NCI-H748 (cell line): ENCODE measurements at regions not wholly inside any gene's neighbourhood (a gene's known extent, or its start where the extent isn't known, plus 50 kb on each side); places are given as distances from the start of the nearest gene placed in this dataset.

Experiments
- DNase-seq: peaks from one replicate; lab custom pipeline; 2025; ENCODE audit not compliant: unreplicated experiment; lab: John Stamatoyannopoulos, UW

DNA sequence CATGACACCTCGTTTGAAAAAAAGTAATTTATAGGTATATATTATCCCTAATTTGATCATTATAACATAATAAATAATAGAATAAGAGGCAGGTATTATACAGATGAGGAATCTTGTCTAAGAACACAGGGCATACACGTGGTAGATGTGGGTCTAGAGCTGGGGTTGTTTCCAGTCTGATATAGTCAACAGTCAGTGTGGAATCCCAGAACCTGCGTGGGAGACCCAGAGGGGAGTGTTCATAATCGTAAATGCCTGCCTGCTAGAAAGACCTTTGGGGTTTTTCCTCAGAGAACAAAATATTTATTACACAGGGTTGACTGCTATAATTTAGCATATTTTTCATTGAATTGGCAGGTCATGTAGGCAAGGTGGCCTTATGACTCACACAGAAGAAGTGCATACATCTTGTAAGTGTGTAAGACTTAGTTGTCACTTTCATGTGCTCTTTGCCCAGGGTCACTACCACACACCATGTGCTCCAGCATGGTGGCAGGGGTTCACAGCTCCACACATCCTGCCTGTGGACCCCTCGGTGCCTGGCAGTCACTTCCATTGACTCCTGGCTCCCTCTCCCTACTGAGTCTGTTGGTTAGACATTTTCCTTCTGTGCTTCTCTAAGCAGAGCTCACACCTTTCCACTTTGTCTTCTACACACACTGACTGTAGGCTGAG is 94.9 kb upstream of the IKZF1 start:
- no peak for DNase-seq

DNA sequence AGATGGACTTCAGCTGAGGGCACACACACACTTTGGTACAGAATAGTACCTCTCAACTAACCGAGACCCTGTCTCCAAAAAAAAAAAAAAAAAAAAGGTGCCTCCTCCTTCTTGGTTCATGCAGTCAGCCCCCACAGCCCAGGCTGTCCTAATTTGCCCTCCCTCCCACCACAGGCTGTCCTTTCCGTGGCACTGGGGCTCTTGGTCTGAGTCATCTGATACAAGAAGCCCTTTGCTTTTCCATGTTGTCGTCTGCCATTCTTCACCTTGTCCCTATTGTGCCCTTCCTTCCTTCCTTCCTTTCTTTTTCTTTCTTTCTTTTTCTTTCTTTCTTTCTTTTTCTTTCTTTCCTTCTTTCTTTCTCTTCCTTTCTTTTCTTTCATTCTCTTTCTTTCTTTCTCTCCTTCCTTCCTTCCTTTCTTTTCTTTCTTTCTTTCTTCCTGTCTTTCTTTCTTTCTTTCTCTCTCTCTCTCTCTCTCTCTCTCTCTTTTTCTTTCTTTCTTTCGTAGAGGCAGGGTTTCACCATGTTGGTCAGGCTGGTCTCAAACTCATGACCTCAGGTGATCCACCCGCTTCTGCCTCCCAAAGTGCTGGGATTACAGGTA is 96.0 kb upstream of the IKZF1 start:
- DNase-seq, result no peak

DNA sequence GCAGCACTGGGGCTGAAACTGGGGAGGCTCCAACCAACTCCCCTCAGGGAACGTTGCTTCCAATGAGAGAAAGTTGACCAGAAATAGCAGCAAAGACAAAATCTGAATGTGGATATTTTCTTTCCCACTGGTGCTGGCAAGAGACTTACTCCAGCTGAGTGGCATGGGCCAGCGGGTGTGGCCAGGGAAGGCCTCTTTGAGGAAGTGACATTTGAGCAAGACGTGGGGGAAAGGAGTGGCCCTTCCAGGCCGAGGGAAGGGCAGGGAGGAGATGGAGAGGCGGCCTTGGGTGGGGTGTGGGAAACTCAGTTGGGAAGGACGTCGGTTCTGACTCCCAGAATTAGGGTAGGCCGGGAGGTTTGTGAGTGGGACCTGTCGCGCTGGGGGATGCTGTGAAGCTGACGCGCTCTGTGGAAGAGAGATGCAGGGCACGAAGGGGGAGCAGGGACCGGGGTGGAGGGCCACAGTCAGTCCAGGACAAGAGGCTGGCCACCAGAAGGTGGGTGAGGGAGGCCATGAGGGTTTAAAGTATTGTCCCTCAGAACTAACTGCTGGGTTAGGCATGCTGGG is 96.7 kb upstream of the IKZF1 start:
- DNase-seq, result no peak

DNA sequence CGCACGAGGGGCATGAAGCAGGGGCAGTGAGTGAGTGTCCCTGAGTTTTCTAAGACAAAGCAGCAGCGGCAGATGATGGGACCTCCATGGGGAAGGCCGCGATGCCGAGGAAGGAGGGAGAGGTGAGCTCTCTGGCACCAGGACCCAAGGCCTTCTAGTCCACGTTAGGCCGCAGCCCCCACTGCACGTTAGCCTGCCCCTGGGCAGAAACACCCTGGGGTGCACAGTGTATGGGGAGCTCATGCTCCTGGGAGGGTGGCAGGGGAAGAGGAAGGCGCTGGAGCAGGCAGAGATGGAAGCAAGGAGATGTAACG is 97.3 kb upstream of the IKZF1 start:
- DNase-seq, result no peak

DNA sequence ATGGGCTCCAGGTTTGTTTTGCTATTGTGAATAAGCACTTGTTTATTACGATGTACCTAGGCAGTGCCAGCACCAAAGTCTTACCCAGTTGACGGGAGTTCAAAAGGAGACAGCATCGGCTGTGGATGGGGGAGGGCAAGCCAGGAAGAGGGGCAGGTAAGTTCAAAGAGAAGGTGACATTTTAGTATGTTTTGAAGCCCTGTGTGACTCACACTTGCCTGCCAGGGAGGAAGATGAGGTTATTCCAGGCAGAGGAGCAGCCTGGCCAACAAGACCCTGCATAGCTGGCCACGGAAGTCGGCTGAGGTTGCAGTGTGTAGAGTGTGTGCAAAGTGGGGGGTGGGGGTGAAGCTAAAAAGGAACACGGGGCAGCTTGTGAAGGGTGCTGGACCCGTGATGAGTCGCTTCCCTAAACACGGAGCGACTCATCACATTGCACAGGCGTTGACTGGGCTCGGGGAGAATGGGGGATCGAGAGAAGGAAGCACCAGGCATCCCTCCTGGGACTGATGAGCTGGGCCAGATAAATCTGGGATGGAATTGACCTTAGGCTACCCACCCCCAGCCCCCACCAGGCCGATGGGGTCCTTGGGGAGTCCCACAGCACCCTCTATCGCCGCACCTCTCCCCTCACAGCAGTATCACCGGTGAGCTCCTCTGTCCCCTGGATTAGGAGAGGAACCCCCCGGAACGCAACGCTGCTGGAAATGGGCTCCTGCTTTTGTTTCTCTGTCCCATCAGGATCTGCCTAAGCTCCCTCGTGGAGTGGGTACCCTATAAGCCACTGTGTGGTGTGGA is 97.9 kb upstream of the IKZF1 start:
- no peak for DNase-seq

DNA sequence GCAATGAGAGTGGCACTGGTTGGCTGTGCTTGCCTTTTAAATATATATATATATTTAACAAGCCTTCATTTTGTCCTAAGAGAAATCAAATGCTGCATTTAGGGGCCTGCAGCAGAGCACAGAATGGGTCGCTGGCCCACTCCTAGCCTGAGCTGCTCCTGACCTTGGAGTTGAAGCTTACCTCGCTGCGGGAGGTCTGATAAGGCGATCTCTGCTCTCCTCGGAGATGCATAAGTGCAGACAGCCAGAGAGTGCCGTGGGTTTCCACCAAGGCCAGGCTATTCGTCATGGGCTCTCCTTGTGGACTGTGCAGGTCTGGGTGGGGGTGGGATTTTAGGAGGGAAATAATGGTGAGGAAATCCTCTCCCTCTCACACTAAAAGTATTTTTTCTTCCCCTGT is 99.5 kb upstream of the IKZF1 start:
- no peak for DNase-seq

DNA sequence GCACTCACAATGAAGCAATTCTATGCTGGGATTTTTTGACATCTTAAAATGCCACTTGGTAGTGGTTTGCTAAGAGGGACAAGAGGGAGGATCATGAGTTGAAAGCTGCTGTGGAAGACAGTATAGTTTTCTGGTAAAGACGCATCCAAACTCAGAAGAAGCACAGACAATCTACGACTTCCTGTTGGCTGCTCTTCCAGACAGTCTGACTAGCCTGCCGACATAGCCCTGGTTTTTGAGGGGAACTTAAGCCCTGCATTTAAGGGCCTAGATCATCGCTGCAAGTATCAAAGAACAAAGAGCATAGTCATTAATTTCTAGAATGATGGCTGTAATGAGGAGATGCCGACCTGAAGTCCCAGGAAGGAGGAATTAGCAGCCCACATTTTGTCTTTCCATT is 99.9 kb upstream of the IKZF1 start:
- DNase-seq, result no peak

DNA sequence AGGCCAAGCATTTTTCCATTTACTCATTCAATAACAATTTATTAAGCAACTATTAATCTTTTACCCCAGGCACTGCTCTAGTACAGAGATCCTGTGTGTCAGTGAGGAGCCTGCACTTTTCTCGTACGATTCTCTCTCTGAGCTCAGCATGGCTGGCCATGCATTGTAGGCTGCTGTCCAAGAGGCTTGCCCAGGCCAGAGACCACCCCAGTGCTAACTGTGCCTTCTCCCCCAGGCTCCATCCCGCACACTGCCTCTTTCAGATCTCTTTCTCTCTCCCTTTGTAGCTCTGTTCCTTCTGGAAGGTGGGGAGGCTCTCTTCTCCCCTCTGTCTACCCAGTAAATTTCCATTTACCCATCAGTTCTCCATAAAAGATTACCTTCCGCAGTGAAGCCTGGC is 101.0 kb upstream of the IKZF1 start:
- DNase-seq, result no peak

DNA sequence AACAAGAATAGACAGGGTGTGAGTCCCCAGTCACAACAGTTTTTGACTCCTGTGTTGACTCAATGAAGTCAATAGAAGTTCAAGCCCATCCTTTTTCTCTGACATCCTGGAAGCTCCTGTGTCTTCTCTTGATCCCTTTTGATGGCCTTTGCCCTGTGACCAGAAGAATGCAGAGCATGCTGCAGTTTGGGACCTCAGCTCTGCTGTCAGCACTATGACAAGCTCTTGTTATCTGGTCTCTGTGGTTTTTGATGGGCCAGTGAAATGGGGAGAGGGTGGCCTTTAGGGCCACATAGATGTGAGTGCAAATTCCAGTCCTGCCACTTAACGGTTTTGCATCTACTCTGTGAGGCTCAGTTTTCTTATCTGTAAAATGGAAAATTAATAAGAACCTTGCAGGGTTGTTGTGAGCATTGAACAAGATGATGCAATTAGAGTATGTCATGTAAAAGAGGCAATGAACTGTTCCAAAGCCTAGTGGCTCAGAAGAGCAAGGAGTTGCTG is 102.4 kb upstream of the IKZF1 start:
- DNase-seq, result no peak

DNA sequence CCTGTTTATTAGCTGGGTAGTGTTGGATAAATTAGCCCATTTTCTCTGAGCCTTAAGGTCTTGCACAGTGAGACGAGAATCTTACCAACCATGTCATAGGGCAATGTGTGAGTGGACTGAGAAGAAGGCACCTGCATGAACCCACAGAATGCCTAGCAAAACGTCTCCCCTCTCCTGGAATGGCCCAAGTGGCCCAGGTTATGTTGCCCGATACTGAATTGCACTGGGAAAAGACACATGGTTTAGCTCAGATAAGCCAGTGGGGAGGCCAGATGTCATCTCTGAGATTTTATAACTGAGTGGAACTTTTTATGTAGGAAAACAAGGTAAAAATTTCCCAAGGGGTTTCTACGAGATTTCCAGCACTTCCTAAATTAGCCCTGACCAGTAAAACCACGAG is 104.7 kb upstream of the IKZF1 start:
- DNase-seq, result no peak

DNA sequence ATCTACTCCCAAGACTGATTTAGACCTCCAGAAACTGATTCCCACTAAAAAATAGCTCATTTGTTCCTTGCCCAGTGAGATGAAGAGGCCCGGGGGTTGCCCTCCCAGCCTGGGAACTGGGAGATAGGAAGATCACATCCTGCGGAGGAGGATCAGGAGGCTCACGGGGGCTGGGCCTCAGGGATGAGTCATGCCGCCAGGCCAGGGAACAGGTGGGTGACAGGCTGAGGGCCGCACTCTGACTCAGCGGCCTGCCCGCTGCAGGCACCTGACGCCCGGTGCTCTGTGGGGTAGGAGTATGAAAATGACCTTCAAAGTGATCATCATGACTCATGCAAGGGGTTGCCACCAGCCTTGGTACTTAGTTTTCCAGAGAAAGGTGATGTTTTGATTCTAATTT is 104.5 kb upstream of the ZPBP start:
- DNase-seq, result no peak

DNA sequence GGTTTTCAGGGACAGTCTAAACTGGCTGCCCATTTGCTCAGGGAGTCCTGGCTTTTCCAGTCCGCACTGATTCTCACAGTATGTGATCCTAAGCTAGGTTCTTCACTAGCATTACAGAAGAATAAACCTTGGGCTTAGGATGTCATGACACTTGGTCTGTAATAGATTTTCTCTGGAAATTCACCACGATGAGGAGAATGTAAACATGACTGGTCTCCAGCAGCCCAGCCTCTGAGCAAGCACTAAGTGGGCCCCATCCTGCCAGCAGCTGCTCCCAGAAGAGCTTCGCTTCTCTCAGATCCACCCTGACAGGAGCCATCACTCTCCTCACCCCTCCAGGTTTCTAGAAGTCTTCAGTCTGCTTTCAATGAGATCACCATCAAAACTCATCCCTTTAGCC is 103.7 kb upstream of the ZPBP start:
- no peak for DNase-seq

DNA sequence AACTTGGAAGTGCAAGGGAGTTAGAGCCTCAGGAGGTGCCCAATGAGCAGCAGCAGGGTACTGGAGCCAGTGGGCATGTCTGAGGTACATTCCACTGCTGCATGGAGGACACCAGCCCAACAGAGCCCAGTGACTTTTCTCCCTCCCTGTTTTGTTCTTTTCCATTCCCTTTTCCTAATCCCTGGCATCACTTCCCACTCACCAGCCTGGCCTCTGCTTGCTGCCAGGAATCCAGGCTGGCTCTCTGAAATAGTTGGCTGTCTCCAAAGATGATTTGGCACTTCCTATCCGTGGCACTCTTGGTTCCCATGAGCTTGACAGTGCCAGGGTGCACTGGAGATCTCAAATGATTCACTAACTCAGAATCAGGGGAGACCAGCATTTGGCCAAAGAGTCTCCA is 97.7 kb upstream of the ZPBP start:
- no peak for DNase-seq

DNA sequence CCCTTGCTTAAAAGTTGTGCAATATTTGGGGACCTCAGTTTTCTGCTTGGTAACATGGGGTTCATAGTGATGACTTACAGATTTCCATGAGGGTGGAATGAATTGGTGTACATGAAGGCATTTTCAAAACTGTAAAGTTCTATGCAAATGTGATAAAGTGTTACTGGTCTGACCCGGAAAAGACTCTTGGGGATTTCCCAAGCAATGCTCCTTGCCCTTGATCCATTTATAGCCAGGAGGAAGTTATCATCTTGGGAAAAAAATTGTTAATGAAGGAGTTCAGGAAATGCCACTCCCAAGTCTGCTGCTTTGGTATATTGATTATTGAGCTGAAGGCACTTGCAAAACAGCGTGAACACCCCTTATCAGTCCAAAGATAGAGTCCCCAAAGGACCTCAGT is 96.3 kb upstream of the ZPBP start:
- DNase-seq, result no peak

DNA sequence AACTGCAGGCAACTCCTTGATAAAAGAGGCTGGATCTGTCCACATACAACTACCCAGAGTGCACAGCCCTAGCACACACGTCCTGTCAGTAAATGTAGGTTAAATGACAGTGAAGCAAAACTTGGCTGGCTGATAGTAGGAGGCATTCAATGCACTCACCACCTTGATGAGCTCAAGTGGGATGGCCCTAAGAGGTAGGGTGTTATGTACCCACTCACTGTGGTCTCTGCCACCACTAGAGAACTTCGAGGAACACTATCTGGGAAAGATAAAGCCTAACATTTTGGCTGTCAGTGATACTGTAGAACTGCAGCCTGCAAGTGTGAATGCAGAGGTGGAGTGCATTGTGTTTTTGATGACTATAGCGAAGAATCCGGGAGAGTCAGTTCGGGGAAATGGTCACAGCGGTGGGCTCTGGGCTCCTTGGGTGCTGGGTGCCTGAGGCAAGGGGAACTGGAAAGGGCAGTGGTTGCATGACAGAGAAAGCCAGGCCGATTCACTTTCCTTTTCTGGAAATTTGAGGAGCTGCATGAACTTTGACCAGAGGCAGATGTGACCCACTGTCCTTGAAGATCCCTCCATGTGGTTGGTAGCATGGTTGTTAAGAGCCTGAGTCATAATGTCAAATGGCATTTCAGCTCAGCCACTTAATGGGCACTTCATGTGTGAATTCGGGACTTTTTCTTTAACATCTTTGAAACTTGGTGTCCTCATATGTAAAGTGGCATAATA is 93.1 kb upstream of the ZPBP start:
- DNase-seq, result no peak

DNA sequence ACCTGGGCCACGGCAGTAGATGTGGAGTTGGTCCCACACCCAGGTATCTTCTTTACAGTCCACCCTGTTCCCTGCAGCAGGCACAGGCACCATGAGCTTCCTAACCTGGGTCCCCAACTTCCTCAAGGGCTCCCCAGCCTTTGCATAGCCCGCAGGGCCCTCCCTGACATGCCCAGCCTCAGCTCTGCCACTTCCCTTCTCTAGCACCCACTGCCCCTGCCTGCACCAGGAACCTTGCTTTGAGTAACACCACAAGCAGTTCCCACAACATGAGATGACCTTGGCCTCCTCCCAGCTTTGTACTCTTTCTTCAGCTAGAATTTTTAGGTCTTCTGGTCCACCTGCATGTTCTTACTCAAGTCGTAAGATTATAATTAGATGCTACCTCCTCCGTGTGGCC is 92.2 kb upstream of the ZPBP start:
- DNase-seq, result no peak

DNA sequence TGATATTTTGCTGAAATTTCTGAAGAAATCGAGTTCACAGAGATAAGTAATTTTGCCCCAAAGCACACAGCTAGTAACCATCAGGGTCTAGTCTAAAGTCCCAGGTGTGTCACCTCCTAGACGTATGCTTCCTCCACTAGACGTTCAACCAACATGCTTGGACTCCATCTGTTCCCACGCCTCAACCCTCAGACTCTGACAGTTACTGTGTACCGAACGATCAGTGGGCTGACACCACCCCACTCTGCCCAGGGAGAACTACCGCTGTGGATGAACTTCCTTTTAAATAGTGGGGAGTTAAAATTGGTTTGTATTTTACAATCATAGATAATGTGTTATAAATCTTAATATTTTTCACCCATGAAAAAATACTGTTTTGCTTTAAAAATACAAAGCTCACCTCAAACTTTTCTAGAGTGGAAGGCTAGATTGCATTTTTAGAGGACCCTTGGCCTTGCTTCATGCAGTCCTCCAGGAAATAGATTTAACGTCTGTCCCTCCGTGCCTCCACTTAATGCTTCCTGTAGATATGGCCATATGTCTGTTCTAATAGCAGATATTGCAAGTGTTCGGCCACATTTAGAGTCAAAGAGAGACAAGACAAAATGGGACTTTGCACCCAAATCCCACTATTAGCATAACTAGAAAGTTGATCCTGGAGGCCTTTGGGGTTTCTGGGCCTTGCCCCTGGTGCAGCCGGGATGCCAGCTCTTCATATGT is 91.4 kb upstream of the ZPBP start:
- no peak for DNase-seq

DNA sequence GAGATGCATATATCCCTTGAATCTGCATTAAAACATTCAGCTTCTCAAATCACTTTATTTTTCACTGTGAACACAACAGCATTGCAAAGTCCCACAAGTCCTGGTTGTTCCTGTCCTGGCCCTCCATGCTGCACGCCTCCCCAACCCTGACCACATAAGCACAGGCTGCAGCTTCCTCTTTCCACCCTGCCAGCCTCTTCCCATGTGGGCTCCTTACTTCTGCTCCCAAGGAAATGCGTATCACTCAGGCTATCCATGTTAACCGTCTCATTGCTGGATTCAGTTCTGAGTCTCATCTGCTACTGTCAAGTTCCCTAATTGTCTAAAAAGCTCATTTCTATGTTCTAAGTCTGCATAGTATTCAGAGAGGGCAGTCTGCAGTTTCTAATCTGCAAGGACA is 89.7 kb upstream of the ZPBP start:
- no peak for DNase-seq

DNA sequence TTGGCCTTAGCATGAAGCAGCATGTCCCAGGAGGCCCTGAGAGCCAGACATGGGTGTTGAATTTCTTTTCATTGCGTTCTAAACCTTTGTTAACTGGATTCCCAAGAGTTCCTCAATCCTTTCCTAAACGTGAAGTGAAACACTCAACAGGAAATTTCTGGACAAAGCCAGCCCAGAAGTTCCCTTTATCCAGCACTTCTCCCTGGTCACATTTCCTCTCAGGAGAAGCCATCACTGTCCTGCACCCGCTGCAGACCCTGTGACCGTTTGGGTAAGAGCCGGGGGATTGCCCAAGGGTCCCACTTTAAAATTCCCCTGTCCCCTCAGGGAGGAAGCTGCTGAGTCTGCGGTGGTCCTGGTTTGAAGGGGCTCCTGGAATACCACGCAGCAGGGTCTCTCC is 88.0 kb upstream of the ZPBP start:
- no peak for DNase-seq

DNA sequence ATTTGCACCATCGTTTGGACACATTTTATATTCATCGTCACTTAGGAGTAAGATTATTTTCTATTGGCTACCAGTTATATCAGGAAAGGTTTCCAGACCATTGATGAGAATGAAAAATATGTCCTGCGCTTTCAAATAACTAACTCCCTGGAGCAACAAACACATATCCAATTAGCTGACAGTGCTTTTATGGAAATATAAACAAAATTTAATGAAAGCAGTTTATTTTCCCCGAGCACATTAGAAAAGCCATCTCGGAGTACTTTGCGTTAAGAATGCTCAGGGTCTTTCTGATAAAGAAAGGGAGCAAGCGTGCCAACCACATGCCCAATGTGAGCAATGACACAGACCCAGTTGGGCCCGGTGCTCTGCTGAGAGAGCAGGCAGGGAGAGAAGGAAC is 85.1 kb upstream of the ZPBP start:
- no peak for DNase-seq

DNA sequence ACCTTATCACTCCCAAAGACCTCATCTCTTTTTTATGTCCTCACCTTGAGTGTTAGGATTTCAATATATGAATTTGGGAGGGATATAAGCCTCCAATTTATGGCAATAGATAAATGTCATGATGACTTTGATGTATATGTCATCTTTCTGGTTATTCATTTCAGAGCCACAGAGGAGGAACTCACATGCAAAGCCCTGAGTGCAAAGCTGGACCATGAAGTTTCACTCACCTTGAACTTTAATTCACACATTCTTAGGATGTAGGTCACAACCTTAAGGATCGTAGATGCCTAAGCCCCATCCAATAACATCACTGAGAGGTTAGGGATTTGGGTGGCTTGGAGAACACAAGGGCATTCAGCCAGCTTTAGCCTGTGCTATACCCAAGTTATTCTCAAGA is 81.9 kb upstream of the ZPBP start:
- no peak for DNase-seq
